GM21786 (cell line): ENCODE measurements at regions not wholly inside any gene's neighbourhood (a gene's known extent, or its start where the extent isn't known, plus 50 kb on each side); places are given as distances from the start of the nearest gene placed in this dataset.
"Not testable (repeated sequence)": the region's sequence is repeated elsewhere in the genome, so short reads cannot be mapped to it uniquely, and the experiment has no call there.

Experiments
- ATAC-seq: cut with Tn5 transposase; IDR thresholded peaks from one replicate; pipeline ENCODE4 v1.9.1; 2021; ENCODE audit not compliant: unreplicated experiment

DNA sequence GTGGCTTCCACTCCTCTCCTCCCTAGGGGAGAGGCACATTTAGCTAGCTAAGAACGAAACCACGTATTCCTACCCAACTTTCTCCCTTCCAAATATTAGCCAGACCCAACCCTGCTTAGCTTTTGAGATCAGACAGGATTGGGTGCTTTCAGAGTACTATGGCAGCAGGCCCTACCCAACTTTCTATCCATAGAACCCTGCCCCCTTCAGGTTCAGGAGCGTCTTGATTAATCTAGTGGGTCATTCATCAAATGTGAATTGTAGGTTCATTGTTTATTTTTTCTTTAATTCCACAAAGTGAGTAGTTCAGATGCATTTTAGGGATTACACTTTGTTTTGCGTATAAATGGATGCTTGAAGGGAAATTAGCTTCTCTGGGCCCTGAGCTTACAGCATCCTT is 188.3 kb downstream of the MIB1 start:
- ATAC-seq: no peak

DNA sequence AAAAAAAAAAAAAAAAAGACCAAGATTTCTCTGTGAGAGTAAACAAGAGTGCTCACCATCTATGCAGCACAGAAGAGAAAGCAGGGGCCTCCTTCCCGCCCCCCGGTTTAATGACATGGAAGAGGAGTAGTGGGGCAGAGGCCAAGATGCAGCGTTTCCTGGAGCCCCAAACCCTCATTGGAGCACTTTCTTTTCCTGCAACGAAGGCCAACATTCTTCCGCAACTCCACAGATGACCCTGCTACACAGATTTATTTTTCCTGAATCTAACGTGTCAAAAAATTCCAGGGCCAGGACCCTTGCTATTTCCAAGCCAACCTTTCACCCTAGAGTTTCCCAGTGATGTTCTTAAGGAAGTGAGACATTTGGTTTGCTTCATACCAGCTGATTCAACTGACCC is 189.6 kb downstream of the MIB1 start:
- ATAC-seq: no peak

DNA sequence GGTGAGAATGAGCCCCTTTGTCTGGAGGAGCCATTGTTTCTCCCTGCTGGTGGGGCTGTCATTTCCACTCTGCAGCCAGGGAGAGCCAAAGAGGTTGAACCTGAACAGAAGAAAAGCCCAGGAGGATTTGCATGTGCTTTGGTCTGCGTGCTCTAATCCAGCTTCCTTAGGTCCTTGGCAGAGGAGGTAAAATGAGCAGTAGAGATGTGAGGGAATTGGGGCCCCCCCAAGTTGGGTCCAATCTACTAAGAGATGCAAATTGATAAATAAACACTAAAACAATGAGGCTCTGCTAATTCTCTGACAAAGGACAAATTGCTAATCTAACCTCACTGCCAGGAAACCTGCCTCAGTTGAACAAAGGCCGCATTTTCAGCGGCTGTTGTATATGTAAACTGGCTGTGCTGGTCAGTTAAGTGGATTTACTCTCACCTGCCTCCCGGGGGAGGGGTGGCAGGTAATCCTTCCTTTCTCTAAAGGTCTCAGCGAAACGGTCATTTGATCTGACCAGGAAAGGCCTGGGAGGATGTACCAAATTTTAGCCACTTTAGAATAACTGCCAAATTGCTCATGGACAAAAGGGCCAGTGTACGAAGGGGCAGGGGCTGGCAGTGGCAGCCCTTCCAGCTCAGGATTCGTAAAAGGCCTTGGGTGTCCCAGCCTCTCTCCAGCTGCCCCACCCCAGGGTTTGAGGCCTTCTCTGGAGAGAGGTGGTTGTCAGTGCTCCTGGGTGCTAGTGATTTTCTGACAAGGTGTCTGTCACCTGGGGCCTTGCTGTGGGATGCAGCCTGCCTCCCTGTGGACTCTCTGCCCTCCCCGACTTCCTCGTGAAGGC is 193.6 kb downstream of the MIB1 start:
- no peak for ATAC-seq

DNA sequence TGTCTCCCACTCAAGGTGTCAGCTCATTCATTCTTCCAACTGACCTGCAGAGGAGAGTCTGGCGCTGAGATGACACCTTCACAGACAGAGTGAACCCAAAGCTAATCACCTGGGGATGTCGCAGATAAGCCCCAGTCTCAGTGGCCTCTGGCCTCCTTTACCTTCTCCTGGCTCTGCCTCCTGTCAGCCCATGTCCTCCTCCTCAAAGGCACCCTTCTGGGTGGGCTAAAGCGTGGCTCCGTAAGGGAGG is 194.1 kb downstream of the MIB1 start:
- no peak for ATAC-seq

DNA sequence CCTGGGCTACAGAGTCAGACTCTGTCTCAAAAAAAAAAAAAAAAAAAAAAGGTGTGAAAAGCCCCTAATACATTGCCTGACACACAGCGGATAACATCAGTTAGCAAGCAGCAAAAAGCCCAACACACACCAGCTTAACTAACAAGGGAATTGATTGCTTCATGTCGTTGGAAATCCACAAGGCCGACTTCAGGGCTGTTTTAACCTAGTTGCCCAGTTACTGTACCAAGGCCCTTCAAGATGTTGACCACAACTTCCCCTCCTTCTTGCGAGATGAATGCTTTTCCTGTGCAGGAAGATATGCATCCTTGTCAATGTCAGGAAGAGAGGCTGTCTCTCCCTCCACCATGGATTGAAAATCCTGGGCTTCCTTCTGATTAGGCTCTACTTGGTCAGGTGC is 202.9 kb downstream of the MIB1 start:
- no peak for ATAC-seq

DNA sequence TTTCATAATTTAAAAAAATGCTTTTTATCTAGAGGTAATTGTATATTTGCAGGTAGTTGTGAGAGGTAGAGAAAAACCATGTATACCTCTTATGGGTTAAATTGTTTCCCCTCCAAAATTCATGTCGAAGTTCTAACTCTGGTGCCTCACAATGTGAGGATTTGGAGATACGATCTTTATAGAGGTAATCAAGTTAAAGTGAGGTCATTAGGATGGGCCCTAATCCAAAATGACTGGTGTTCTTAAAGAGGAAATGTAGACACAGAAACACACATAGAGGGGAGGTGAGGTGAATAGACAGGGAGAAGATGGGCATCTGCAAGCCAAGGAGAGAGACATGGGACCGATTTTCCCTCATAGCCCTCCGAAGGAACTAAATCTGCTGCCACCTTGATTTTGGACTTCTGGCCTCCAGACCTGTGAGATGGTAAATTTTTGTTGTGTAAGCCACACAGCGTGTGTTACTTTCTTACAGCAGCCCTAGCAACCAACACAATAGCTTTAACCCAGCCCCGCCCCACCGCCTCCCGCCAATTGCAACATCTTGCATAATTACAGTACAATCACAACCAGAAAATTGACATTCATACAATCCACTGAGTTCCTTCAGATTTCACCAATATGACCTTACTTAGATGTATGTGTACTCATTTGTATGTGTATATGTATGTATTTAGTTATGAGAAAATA is 208.9 kb downstream of the MIB1 start:
- no peak for ATAC-seq

DNA sequence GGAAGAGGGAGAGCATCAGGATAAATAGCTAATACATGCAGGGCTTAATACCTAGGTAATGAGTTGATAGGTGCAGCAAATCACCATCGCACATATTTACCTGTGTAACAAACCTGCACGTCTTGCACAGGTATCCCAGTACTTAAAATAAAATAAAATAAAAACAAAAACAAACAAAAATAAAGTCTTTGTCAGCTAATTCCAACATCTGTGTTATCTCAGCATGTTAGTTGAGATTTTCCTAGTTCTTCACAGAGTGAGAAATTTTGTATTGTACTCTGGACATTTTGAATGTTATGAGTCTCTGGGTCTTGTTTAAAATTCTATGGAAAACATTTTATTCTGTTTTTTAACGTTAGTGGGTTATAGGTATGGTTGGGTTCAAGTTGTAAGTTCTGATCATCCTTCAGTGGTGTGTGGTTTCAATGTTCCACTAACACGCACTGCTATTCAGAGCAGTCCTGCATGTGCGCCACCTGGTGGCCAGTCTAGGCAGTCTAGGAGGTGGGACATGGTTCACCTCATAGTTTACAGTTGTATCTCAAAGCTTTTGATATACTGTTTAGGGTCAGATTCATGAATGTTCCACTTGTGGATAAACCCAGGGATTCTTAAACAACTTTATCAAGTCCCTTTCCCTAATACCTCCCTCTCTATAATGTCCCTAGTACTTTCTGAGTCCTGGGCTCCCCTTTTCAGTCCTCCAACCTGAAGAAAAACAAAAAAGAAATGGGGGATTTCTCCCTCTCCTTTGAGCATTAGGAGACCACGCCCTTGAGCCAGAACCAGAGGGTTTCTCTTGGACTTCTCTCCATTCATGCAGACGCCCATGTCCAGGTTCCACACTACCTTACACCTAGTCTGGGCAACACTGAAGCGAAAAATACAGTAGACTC is 213.4 kb upstream of the GATA6 start:
- peak; percentile 94 for ATAC-seq

DNA sequence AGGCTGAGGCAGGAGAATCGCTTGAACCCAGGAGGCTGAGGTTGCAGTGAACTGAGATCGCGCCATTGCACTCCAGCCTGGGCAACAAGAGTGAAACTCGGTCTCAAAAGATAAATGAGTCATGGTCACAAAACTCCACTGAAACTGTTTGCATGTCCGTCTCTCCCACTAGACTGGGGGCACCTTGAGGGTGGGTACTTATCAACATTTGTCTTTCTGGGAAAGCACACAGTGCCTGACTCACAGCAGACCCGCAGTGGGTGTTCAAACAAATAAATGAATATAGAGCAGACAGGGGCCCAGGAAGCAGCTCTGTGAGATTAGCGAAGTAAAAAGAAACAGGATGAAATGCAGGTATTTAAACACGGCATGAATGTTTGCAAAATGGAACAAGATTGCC is 211.1 kb upstream of the GATA6 start:
- no peak for ATAC-seq

DNA sequence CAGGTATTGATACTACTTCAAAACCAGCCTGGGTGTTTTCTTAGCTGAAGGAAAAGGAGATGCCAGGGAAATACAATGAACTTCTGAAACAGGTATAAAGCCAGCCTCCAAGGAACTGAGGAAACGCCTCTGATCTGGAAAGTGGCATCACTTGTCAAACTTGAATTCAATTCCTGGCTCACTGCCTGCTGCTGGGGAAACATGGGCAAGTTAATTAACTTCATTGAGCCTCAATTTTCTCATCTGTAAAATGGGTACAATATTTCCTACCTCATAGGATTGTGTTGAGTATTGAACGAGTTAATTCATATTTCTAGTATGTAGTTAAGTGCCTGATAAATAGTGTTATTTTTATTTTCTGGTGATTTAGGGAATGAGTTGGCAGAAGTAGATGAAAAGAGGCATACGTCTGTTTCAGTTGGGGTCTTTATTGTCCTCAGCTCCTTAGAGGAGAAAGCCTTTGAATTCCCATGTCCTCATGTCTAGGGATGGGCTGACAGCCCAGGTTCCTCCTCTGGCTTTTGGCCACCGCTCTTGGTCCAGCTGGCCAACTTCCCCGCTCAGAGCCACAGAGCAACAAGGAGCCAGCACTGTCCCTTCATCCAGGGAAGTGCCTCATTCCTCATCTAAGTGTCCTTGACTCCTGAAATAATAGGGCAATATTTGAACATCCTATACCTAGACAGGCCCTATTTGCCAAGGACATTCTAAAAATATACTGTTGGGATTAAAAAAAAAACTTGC is 210.5 kb upstream of the GATA6 start:
- no peak for ATAC-seq

DNA sequence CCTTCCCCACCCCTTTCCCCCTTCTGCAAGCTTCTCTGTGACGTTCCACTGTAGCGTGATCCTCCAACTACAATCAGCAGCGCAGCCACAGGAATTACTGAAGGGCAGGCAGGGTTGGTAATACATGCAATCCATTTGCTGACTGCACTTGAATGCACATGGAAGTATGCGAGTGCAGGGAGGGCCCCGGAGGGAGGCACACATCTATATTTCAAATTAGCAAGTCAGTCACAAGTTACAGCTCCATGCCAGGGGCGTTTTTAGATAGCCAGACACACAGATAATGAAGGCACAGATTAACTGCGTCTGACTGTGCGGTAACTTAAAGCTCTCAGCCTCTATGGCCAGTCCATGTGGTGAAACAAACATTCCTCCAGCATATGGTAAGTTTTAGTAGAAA is 209.2 kb upstream of the GATA6 start:
- no peak for ATAC-seq

DNA sequence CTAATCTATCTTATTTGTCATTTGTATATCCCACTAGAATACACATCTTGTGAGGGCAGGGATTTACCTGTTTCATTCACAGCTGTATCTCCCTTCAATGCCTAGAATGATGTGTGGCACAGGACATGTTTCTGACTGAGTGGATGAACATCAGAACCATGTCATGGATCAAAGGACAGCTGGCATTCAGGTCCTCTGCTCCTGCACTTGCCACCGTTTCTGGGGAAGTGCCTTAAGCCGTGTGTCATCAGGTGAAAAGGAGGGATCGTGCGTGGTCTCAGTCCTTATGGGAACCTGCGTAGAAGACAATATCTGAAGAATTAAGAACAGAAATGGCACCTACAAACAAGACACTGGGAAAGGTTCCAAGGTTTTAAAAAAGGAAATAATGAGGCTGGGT is 206.1 kb upstream of the GATA6 start:
- ATAC-seq: no peak

DNA sequence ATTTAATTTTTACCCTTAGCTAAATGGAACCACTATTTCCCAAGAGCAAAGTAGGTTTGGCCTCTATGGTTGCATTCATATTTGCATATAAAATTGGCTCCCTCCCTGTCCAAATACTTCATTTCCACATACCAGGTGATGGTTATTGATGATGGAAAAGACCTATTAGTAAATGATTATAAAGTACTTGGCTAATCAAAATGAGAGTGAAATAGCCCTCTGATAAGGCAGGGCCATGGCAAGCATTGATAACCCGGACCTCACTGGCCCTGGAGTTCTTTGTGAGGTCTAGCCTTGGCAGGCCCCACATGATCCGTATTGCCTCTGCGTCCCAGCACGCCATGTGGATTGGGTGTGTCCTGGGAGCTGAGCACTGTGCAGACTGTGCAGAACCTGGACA is 201.1 kb upstream of the GATA6 start:
- ATAC-seq: no peak

DNA sequence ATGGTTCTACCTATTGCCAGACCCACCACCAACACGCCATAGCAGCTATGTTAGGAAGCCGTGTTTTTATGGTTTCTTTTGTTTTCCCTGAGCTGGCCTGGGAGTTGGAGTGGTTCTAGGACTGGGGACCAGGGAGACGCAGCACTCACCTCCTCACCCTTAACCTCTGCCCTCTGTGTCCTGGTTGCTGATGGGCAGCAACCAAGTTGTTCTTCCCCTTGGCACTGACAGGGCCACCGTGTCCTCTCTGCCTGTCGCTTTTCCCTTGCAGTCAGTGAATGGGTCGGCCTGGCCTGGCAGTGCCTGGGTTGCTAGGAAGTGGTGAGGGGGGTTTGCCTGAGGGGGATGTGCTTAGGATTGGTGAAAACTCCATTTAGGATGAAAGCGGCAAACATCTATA is 197.1 kb upstream of the GATA6 start:
- no peak for ATAC-seq

DNA sequence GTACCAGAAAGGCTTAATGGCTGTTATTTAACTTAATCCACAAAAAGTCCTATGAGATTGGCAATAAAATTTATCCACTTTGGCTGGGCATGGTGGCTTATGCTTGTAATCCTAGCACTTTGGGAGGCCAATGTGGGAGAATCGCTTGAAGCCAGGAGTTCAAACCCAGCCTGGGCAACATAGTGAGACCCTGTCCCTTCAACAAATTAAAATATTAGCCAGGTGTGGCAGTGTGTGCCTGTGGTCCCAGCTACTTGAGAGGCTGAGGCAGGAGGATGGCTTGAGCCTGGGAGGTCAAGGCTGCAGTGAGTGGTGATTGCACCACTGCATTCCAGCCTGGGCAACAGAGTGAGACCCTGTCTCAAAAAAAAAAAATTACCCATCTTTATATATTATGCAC is 193.4 kb upstream of the GATA6 start:
- not testable (repeated sequence) for ATAC-seq

DNA sequence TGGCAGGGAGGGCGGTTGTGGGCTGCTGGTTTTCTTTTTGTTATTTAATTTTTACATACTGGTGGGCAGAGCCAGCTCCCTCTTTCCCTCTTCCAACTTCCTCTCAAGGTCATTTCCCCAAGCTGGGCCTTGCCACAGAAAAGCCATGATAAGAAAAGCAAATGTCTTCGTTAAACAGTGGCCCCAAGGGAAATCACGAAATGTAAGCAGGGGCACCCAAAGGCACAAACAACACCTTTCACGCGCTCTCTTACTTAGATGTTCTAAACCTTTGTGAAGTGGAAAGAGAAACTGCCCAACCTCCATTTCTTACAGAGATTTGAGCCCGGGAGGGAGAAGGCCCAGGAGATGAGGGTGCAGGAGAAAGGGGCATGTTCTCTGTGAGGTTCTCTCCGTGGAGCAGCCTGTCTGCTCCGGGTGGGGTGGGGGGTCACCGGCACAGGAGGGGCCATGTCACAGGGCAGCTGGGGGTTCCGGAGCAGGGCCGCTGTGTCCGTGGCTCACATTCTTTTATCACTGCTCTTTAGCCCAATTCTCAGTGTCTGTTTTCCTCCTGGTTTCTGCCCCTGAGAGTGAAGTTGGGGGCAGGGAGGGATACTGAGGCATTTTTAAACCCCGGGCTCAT is 190.7 kb upstream of the GATA6 start:
- no peak for ATAC-seq

DNA sequence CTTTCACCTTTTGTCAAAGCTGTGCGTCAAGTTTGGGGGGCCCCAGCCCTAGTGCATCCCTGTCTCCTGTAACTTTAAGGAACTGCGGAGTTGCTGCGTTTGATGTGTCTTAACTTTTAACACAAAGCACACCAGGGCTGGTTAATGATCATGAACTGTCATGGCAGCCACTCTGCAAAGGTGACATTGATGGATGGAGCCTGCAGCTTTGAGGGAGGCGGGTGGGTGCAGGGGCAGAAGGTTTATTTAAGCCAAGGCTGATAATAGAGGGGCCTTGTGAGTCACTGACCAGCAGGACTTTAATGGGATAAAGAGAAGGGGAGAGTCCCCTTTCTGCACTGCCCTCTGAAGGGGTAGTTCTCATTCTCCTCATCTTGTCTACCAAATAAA is 190.2 kb upstream of the GATA6 start:
- no peak for ATAC-seq

DNA sequence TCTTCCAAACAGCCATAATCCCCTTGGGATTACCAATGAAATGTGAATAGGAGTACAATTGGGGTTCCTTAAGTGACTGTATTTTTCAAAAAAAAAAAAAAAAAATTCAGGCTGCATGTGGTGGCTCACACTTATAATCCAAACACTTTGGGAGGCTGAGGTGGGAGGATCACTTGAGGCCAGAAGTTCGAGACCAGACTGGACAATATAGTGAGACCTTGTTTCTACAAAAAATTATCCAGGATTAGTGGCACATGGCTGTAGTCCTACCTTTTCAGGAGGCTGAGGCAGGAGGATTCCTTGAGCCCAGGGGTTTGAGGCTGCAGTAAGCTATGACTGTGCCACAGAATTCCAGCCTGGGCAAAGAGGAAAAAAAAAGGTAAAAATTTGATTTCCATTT is 189.6 kb upstream of the GATA6 start:
- no peak for ATAC-seq

DNA sequence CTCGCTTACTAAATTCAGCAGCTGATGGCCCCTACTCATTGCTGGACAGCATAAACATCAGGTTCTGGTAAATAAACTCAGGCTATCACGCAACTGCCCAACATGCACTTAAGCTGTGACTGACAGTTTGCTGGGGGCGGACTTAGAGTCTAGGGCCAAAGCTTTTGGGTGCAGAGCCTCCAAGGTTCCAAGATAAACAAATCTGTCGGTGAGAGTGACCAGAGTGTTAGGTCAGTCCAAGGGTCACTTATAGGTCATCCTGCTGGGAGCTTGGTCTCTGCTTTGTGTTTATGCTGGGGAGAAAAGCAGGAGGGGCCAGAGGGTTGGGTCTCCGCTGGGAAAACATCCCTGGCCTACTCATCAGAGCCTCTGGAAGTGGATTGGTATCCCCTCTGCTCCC is 188.6 kb upstream of the GATA6 start:
- ATAC-seq: no peak

DNA sequence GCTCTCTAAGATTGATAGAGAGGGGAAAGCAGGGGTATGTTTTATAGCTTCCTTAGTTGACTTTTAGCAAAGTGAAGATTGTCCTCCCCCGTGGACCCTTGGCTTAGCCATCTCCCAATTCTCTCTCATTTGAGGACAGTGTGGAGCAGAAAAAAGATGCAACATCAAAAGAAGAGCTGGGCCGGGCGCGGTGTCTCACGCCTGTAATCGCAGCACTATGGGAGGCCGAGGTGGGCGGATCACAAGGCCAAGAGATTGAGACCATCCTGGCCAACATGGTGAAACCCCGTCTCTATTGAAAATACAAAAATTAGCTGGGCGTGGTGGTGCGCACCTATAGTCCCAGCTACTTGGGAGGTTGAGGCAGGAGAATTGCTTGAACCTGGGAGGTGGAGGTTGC is 187.9 kb upstream of the GATA6 start:
- not testable (repeated sequence) for ATAC-seq

DNA sequence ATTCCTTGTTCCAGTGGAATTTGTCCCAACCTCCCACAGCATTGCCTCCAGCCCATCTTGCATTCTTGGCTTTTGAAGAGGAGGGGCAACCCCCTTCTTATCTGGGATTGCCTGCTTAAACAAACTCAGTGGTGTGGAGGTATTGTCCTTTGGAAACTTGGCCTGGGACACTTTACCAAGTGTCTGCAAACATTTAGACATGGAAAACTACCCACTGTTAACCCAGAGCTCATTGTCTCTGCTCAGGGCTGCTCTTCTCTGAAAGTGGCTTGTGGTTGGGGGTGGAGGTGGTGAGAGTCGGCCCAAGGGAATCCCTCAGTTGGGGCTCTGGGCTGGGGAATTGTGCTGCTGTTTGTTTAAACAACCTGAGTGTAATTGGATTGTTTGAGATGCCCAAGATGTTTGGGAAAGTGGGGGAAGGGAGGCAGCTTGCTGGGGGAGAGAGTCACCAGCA is 178.3 kb upstream of the GATA6 start:
- no peak for ATAC-seq

DNA sequence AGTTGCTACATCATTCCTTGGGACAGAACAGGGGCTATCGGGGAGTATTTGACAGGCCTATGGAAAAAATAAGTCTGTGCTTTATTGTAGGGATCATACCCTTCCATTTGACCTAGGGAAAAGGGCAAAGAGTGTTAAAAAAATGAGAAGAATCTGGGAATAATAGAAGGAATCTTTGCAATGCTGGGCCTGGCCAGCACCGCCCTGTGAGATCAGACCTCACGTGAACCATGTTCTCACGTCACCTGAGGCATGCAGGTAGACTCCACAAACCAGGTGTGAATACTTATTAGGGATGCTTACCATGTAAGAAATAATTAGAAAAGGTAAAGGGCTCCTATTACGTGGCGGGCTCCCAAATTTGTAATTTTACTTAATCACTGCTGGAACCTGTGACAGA is 177.5 kb upstream of the GATA6 start:
- ATAC-seq: no peak
